ENCODE measurements at regions not wholly inside any gene's neighbourhood (a gene's known extent, or its start where the extent isn't known, plus 50 kb on each side); places are given as distances from the start of the nearest gene placed in this dataset.

GRCh38 chr14:27184427-27184826 is 586.6 kb upstream of the NOVA1 start:
- no TSS peak for BruUV-seq (replicated peaks)
- Histone ChIP-seq H2BK120ac (ENCODE audit: low read depth, low read length) (no peak overlapping the region), H3K4me2 (ENCODE audit: low read depth, low read length) (no peak overlapping the region), H2BK5ac (ENCODE audit: low read depth, low read length, poor library complexity, severe bottlenecking) (no peak overlapping the region), H3K27ac (ENCODE audit: insufficient read depth, low read length) (no peak overlapping the region), H3K56ac (ENCODE audit: extremely low read depth, insufficient read depth, low read length) (no peak overlapping the region), H4K20me1 (ENCODE audit: insufficient read depth, low read length) (no peaks in the 10 kb centered on the region), H3K23ac (ENCODE audit: low read depth, low read length) (no peak overlapping the region), H4K91ac (ENCODE audit: insufficient read depth, low read depth, low read length) (no peak overlapping the region), H3K9me1 (ENCODE audit: insufficient read depth, low read length) (no peaks in the 10 kb centered on the region), H3K4me3 (ENCODE audit: insufficient read depth, low read depth, low read length) (no peak overlapping the region), H3K36me3 (ENCODE audit: control insufficient read depth, insufficient read depth, low read length) (no peaks in the 10 kb centered on the region), H3K4me1 (ENCODE audit: control insufficient read depth, insufficient read depth, low read length) (no peaks in the 10 kb centered on the region), H4K5ac (ENCODE audit: low read depth, low read length) (no peak overlapping the region), H2BK20ac (ENCODE audit: low read depth, low read length) (no peak overlapping the region), H3K9ac (ENCODE audit: low read depth, low read length) (no peak overlapping the region), H2AK9ac (replicated peaks; ENCODE audit: low read depth, low read length, poor library complexity) (no peak overlapping the region), H3K18ac (ENCODE audit: low read depth, low read length) (no peak overlapping the region), H2AK5ac (ENCODE audit: low read depth, low read length) (no peak overlapping the region), H3K27me3 (ENCODE audit: control insufficient read depth, insufficient read depth, low read length) (no peaks in the 10 kb centered on the region), H3K4ac (ENCODE audit: low read depth, low read length) (no peak overlapping the region), H3K79me1 (ENCODE audit: low read depth in 1 of 2, low read length in 2 of 2) (no peaks in the 10 kb centered on the region), H2BK15ac (ENCODE audit: low read depth, low read length) (no peak overlapping the region), H3K9me3 (ENCODE audit: control insufficient read depth, insufficient read depth, low read length) (0 out of 2 replicates have a peak, but pooled peaks cover 2% of the 10 kb centered on the region), H3K14ac (replicated peaks; ENCODE audit: low read depth, low read length) (no peak overlapping the region), H4K8ac (ENCODE audit: low read depth in 2 of 2, low read length in 2 of 2) (no peak overlapping the region), H2AFZ (replicated peaks; ENCODE audit: low read length, poor library complexity) (no peak overlapping the region)
- no peak for ATAC-seq (ENCODE audit: low read depth)
- DNase-seq, result no peak
- TF ChIP-seq RAD21 (IDR thresholded peaks at IDR 0.05; ENCODE audit: low read length), result no peak
- POLR2A ChIA-PET (ENCODE audit: unreplicated experiment), result no interaction called here
- dilution Hi-C loops (cut with HindIII; ENCODE audit: low sequenced_read_pairs, unreplicated experiment), result no loop called here
- in situ Hi-C loops (cut with MboI; ENCODE audit: low sequenced_read_pairs), result no loop called here
- CTCF ChIA-PET, result no interaction called here
- WGBS, 2 experiments (ENCODE audit: extremely low coverage in 2 of 2, insufficient read length in 1 of 2), result no CpG with 5 or more reads among the region's 4 CpGs
- intact Hi-C loops (cut with micrococcal nuclease), result no loop called here

Measured in IMR-90 (cell line).